ENCODE measurements at regions not wholly inside any gene's neighbourhood (a gene's known extent, or its start where the extent isn't known, plus 50 kb on each side); places are given as distances from the start of the nearest gene placed in this dataset.

DNA sequence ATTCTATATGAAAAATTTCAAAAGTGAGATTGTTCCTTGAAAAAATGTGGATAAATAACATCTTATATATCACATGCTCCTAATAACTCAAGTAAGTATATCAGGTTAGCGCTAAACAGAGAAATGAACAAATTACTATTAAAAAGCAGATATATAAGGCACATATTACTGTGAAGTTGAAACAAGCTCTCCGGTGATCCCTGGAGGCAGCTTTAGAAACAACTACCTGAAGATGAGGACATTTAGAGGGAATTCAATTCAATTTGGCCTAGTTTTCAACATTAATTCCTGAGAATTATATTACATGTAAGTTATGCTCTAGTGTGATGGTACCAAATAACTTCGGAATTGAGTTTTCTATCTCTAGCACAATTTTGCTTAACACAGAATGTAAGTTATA lies 1373.6 kb upstream of the SPRY2 start:
- Histone ChIP-seq H3K27me3 (no peaks in the 10 kb centered on the region), H3K4me1 (no peaks in the 10 kb centered on the region), H3K4me3 (no peak overlapping the region), H3K27ac (no peak overlapping the region), H3K36me3 (no peaks in the 10 kb centered on the region), H3K9me3 (no peaks in the 10 kb centered on the region)
- intact Hi-C loops (cut with DNase I; ENCODE audit: low total_unique reads) = no loop called here
- no peak for DNase-seq
- TF ChIP-seq, protein P1, sequence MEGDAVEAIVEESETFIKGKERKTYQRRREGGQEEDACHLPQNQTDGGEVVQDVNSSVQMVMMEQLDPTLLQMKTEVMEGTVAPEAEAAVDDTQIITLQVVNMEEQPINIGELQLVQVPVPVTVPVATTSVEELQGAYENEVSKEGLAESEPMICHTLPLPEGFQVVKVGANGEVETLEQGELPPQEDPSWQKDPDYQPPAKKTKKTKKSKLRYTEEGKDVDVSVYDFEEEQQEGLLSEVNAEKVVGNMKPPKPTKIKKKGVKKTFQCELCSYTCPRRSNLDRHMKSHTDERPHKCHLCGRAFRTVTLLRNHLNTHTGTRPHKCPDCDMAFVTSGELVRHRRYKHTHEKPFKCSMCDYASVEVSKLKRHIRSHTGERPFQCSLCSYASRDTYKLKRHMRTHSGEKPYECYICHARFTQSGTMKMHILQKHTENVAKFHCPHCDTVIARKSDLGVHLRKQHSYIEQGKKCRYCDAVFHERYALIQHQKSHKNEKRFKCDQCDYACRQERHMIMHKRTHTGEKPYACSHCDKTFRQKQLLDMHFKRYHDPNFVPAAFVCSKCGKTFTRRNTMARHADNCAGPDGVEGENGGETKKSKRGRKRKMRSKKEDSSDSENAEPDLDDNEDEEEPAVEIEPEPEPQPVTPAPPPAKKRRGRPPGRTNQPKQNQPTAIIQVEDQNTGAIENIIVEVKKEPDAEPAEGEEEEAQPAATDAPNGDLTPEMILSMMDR (IDR thresholded peaks at IDR 0.05) = no peak
- TF ChIP-seq POLR2A (IDR thresholded peaks at IDR 0.05) = no peak

- intact Hi-C loops (cut with DNase I; ENCODE audit: low total_unique reads) = no loop called here
- Histone ChIP-seq H3K4me3 (no peak overlapping the region), H3K27ac (no peak overlapping the region), H3K36me3 (no peaks in the 10 kb centered on the region), H3K4me1 (no peaks in the 10 kb centered on the region), H3K9me3 (no peaks in the 10 kb centered on the region), H3K27me3 (no peaks in the 10 kb centered on the region)
- DNase-seq = no peak
- TF ChIP-seq POLR2A (IDR thresholded peaks at IDR 0.05) = no peak
- TF ChIP-seq, protein P1 (IDR thresholded peaks at IDR 0.05) = no peak
Measured at GRCh38 chr13:81713201-81713600, 1372.3 kb upstream of the SPRY2 start.

DNA sequence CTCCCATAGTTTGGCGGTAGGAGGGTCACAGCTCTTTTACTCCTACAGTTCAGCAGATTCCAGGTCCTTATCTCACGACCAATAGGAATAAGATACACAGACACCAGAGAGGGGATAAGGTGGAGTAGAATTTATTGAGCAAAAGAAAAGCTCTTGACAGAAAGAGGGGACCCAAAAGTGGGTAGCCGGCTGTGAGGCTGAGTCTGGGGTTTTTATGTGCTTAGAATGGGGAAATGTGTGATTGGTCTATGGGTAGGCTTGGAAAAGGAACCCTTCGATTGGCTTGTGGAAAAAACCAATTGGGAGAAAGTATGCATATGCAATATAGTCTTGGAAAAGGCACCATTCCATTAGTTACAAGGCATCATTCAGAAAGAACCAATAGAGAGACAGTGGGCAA lies 1356.9 kb upstream of the SPRY2 start:
- H3K27me3 ChIP-seq = no peaks in the 10 kb centered on the region
- H3K4me1 ChIP-seq = no peaks in the 10 kb centered on the region
- no peak overlapping the region for H3K4me3 ChIP-seq
- intact Hi-C loops (cut with DNase I; ENCODE audit: low total_unique reads) = no loop called here
- H3K27ac ChIP-seq = no peak overlapping the region
- TF ChIP-seq, protein P1 (IDR thresholded peaks at IDR 0.05) = no peak
- no peak for TF ChIP-seq POLR2A (IDR thresholded peaks at IDR 0.05)
- H3K9me3 ChIP-seq = no peaks in the 10 kb centered on the region
- no peak for DNase-seq
- no peaks in the 10 kb centered on the region for H3K36me3 ChIP-seq

DNA sequence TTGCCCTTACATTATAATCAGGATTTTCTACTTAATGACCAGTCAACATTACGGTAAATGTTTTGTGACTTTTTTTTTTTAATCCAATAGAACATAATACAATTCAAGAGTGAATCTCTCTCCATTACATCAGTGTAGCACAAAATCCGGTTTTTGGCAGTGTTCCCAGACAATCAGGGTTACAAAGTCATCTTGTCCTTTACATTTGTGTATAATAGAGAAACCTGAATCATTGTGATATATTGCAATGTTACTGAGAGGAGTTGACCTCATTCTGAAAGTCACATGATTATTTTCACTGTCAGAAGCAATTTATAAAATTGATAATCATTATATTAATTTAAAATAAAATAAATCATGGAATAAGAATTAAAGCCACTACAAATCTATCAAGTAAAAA lies 1346.0 kb upstream of the SPRY2 start:
- TF ChIP-seq, protein P1 (IDR thresholded peaks at IDR 0.05) = no peak
- no peak for TF ChIP-seq POLR2A (IDR thresholded peaks at IDR 0.05)
- H3K27me3 ChIP-seq = no peaks in the 10 kb centered on the region
- no peak overlapping the region for H3K27ac ChIP-seq
- no peak overlapping the region for H3K4me3 ChIP-seq
- no peak for DNase-seq
- H3K4me1 ChIP-seq = no peaks in the 10 kb centered on the region
- no peaks in the 10 kb centered on the region for H3K36me3 ChIP-seq
- intact Hi-C loops (cut with DNase I; ENCODE audit: low total_unique reads) = no loop called here
- no peaks in the 10 kb centered on the region for H3K9me3 ChIP-seq

DNA sequence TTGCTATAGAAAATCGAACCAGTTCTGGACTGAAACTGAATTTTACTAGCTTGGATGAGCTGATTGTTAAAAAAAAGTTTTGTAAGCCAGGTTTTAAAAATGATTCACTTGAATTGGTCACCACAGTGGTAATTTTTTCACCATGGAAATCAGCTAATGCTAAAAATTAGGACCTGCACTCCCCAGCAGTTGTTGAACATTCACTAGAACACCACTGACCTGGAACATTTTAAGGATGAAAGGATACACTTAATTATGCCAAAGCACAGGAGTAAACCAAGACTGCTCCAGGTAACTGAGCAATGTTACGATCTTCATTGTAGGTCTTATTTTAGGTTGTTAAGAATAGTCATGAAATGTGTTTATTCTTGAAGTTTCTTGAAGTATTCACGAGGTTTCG lies 1342.6 kb upstream of the SPRY2 start:
- intact Hi-C loops (cut with DNase I; ENCODE audit: low total_unique reads) = no loop called here
- Histone ChIP-seq H3K4me3 (no peak overlapping the region), H3K9me3 (no peaks in the 10 kb centered on the region), H3K36me3 (no peaks in the 10 kb centered on the region), H3K4me1 (no peaks in the 10 kb centered on the region), H3K27ac (no peak overlapping the region), H3K27me3 (no peaks in the 10 kb centered on the region)
- DNase-seq = no peak
- no peak for TF ChIP-seq POLR2A (IDR thresholded peaks at IDR 0.05)
- TF ChIP-seq, protein P1 (IDR thresholded peaks at IDR 0.05) = no peak
